ENCODE measurements at regions not wholly inside any gene's neighbourhood (a gene's known extent, or its start where the extent isn't known, plus 50 kb on each side); places are given as distances from the start of the nearest gene placed in this dataset.

DNA sequence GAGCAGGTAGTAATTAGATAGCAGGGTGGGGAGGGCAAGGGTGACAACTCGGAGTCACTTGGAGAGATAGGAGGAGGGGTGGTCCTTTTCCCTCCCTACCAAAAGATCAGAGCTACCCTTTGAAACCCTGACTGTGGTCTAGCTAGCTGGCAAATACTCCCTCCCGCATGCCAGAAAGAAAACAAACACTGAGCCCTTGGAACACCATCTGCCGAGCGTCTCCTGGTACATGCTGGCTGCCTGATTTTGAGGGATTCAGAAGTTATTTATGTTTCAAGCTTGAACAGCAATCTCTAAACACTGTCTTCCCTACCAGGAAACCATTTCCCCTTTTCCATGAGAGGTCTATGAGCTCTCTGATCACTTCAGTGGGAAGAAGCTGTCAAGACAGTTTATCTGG lies 291.6 kb upstream of the CFAP20DC start:
- no peak for DNase-seq (ENCODE audit: low read depth in 2 of 2)

DNA sequence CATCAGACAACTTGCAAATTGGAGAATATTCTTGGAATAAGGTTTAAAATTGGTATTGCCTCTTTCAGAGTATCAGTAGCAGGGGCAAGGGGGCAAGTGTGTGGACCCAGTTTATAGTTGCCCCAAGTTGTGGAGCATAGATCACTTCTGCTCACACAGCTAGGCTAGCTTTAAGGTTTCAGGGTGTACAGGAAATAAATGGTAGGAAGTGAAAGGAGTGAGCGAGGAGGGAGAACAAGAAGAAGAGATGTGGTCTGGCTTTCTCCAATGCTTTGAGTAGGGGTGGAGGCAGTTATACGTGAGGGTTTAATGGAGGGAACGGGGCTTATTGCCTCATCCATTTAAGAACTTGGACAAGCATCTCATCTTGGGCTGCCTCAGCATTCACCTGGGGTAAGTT lies 290.0 kb upstream of the CFAP20DC start:
- DNase-seq (ENCODE audit: low read depth in 2 of 2), result no peak

DNA sequence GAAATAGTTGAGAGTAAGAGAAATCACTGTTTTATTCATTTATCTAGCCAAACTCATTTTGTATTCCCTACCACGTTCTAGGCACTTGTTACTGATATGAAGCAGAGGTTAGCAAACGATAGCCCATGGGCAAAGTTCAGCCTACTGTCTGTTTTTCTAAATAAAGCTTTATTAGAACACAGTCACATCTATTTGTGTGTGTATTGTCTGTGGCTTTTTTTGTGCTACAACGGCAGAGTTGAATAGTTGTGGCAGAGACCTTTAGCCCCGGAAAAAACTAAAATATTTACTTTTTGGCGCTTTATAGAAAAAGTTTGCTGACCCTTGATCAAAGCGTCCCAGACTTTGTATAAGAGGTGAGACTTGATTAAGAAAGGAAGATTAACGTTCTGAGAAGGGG lies 289.1 kb upstream of the CFAP20DC start:
- DNase-seq (ENCODE audit: low read depth in 2 of 2), result no peak

DNA sequence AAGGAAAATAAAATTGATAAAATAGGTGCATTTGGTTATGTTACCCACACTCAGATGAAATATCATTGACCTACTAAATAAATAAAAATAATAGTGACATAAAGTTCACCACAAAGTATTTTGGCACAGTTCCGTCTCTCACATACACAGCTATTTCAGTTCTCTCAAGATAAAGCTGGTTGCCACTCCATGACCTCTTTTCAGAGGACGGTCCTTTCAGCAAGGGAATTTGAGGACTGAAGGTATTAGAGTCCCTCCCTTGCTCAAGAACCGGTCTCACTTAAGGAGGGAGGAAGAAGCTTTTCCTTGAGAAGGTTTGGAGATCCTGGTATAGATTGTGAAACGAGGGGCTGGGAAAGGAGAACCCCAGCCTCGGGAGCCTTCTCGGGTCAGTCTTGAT lies 285.5 kb upstream of the CFAP20DC start:
- no peak for DNase-seq (ENCODE audit: low read depth in 2 of 2)

DNA sequence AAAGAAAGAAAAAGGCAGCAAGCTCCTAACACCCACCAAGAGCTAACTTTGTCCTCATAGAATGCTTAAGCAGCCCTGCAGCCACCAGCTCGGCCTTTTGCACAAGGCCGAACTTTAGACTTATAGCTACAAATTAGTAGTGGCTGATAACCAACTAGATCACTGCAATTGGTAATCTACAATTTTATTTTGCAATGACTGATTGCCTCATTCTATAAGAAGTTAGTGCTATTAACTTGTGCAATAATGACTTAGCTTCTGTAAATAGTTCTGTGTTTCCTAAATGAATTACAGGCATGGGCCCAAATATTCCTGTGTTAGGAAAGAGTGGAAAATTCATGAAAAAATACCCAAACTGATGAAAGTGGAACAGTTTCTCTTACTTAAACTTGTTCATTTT lies 284.8 kb upstream of the CFAP20DC start:
- DNase-seq (ENCODE audit: low read depth in 2 of 2), result no peak

DNA sequence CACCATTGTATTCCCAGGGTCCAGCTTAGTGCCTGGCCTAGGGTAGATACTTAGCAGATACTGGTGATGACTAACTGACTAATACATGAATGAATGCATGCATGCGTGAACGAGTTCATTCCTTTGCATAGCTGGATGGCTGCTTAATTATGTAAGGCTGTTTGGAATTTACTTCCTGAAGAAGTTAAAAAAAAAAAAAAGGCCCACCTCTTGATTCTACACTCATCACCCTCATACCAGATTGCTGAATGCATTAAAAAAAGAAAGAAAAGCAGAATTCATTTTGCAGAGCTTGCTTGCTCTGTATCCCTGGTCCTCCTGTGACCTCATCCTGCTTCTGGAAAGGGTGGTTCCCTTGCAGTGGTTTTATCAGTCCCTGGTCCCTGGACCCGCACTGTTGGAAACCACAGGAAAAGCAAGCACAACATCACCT lies 277.6 kb upstream of the CFAP20DC start:
- DNase-seq (ENCODE audit: low read depth in 2 of 2), result no peak

DNA sequence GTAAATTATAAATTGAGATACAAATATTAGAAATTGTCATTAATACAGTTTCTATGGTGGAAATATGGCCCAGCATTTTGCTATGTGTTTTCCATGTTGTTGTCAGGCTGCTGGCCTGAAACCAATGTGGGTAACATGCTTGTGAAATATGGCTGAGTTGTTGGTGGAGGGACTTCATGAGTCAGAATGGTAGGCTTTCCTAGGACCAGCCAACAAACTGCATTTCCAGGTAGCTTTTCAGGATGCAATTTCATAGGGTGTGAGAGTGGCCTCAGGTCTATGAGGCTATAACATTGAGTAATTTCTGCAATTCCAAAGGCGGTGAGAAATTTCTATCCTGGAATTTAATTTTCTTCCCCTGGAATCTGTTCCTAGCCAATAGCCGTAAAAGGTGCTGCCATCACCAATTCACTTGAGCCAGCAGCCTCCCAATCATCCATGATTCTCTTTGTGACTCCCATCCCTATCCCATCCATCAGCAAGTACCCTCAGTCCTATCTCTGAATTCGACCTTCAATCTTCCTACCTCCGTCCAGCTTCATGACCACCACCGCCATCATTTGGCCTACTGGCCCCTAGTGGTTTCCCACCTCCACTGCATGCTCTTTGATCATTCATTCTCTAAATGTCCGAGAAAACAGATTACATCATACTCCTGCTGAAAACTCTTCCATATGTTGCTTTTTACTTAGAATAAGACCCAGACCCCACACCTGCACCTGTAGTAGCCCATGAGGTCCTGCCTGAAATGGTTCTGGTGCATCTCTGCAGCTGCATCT lies 276.6 kb upstream of the CFAP20DC start:
- no peak for DNase-seq (ENCODE audit: low read depth in 2 of 2)

DNA sequence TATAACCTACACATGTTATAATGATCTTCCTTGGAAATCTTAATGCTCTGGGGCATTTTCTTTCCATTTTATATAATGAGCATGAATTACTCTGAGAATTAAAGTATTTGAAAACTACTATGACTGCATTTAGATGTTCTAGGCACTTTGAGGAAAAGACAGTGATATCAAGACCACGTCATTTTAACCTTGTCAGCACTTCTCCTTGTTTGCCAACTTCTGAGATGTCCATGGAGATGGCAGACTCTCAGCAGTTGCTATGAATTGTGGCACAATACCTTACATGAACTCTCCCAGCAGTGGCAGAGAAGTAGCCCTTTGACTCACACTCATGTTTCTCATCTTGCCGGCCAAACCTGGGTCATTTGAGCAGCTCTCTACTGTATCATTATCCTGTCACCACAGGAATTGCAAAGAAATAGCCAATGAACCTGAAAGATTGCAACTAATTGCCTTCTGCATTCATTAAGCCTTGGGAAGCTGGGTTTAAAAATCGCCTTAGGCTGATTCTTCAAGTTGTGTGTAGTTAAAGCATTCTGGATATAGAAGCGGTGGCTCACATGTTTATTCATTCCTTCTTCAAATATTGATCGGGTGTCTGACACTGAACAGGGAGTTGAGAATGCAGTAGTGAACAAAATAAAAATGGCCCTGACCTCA lies 272.2 kb upstream of the CFAP20DC start:
- DNase-seq (ENCODE audit: low read depth in 2 of 2), result no peak

DNA sequence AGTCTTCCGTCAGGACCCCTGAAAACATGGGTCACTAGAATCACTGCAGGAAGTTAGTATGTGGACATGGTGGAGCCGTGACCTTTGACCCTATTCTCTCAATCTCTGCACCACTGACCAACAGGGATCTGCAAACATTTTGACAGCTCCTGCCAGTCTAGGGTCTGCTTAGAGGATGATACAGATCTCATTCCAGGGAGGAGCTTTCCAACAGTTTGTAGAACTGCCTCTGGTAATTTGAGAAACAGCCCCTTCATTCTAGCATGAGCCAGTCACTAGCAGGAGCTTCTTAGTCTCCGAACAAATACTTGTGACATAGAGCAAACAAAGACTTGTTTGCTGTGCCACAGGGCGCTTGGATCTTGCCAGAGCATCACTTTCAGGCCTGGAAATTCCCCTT lies 270.3 kb upstream of the CFAP20DC start:
- no peak for DNase-seq (ENCODE audit: low read depth in 2 of 2)

DNA sequence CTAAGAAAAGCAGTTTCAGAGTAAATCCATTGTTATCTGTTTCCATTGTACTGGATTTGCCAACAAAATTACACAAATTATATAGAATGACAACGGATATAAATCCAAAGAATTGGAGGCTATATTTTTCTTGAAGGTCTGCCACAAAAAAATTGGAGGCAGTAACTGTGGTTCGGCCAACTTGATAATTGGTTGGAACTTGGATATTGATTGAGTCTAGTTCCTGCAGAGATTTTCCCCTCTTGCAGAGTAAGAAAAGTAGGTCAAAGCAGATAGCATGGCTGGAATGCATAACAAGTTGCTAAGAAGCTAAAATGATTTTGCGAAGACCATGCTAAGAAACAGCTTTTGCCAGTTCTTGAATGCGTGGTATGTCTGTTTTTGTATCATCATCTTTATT lies 269.6 kb upstream of the CFAP20DC start:
- no peak for DNase-seq (ENCODE audit: low read depth in 2 of 2)

DNA sequence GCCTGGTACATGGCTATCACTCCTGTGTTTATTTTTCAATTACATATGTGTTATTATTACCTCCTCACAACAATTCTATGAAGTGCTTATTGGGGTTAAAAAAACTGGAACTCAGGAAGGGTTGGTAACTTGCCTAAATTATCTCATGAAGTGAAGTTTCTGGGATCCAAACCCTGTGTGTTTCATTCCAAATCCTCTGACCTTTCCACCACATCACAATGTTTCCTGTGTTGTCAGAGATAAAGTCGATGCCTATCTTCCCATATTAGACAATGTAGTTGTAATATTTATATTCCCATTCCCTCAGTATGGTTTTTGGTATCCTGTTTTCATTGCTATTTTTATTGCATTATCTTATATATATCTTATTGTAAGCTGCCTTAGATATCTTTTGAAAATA lies 269.1 kb upstream of the CFAP20DC start:
- DNase-seq (ENCODE audit: low read depth in 2 of 2), result no peak

DNA sequence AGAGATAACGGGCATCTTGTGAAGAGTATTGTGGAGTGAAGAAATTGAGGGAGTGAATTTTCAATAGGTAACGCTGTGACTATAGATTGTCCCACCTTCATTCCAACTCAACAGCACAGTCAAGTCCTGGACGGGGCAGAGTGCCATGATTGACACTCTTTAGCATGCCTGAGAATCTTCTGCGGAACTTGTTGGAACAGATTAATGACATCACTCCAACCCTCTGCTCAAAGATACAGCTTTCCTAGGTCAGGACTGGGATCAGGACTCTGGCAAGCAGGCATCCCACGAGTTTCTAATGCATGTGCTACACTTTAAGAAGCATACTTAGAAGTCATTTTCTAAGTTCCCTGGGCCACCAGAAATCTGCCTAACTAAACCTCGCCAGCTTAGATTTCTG lies 267.6 kb upstream of the CFAP20DC start:
- DNase-seq (ENCODE audit: low read depth in 2 of 2), result no peak

DNA sequence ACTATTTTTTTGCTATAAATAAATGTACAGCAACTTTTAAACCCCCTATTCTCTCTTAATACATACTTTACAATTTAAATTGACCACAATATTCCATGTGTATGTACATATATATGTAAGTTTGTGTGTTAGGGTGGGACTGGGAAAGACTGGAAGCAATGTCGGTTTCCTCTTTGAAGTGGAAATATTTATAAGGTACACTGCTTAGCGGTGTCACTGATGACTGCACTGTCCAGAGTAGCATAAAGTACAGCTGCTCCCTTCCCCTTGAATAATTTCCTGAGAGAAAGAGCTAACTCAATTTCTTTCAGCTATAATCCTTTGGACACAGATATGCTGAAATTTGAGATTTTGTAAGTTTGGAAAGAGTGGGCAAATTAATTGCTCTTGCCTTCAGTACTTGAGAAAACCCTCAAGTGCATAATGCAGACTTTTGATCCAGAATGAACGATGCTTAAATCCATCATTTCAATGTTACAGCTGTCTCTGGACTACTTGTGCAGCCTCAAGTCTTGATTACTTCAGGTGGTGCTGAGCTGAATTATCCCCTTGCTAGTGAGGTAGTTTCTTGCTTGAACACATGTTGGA lies 267.0 kb upstream of the CFAP20DC start:
- no peak for DNase-seq (ENCODE audit: low read depth in 2 of 2)

DNA sequence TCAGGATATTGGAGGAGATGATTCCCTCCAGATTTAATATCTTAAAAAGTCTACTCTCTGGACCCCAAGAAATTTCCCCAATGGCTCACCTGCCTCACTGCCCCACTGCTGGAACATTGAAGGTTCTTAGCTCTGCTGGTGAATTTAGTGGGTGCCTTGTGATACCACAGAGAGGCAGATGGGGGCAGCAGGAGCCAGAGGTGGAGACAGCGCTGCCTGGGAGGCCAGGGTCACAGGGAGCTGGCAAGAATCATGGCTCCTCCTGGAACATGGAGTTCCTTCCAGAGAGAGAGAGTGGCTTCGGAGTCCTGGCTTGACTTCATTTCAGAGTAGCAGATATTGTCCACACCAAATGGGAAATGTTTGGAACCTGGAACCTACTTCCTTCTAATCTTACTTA lies 263.5 kb upstream of the CFAP20DC start:
- DNase-seq (ENCODE audit: low read depth in 2 of 2), result peak; percentile 38

DNA sequence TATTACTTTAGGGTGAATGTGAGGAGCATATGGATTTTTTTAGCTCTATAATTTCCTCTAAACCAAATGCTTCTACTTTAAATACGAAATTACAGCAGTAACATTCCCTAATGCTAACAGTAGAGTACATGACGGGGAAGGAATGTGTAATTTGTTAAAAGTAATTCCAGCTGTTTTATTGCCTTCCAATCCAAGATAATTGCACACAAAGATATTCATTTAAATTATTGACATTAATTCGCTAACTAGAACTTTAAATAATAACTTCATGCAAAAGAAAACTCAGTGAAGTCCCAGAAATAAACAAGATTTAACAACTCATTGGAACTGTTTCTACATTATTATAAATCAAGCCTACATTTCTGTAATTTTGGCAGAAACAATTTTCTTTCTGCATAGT lies 261.4 kb upstream of the CFAP20DC start:
- no peak for DNase-seq (ENCODE audit: low read depth in 2 of 2)

DNA sequence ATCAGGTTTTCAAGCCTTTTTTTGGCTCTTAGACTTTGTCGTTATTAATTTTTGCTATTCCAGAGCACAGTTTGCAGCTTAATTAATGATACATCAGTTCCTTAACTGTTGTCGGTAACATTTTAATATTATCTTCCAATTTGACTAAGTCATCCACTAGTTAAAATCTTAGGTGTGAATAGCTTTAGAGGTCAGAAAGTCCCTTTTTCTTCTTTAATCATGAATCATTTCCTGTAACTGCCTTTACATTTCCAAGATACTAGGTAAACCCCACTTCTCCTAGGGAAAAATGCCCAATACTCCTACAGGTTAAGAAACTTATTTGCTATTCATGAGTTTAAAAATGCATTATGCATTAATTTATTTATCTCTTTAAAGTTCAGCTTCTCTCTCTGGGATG lies 260.9 kb upstream of the CFAP20DC start:
- no peak for DNase-seq (ENCODE audit: low read depth in 2 of 2)

DNA sequence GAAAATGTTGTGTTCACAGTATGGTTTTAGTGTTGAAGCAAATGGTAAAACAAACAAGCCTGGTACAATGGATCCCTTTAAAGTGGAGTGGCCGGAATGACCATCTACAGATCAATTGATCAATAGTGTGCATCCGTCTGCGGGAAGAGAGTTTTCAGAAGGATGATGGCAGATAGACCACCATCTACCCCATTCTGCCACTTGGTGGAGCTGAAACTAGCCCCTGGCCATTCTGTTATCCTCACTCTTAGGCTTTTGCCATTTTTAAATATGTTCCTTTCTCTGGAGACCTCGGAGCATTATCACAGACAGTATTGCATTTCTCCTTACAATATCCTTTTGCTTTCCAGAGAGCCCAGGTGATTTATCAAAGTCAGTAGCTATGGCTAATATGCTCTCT lies 258.9 kb upstream of the CFAP20DC start:
- no peak for DNase-seq (ENCODE audit: low read depth in 2 of 2)

DNA sequence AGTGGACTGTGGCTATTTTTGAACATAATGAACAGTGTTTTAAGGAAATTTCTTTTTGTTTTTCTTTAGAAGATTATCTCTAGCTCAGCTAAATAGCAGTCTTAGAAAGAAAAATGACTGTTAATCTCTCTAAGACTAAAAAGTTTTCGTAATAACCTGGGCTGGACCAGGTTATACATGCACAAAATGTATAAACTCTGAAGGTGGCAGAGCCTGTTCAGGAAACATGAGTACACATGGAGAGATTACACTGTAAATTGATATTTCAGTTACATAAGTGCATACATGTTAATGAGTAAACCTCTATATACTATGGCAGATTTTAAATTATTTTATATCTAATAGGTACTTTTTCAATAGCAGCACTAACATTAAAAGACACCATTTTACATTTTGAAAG lies 258.2 kb upstream of the CFAP20DC start:
- no peak for DNase-seq (ENCODE audit: low read depth in 2 of 2)

DNA sequence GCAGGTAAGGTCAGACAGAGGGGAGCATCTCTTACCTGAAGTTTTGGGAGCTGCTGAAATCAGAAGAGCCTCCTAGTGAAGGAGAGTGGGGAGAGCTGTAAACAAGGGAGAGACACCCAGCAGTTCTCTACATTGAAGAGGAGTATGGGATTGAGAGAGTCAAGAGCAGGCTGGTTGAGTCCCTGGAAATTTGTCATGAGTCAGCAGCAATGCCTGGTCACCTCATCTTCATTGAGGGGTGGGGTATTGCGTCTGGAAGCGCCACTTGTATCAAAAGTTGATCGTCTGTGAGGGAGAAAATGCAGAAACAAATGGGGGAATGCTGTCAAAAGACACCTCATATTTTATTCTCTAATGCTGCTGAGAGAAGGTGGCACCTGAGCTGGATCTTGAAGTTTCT lies 256.6 kb upstream of the CFAP20DC start:
- DNase-seq (ENCODE audit: low read depth in 2 of 2), result no peak

DNA sequence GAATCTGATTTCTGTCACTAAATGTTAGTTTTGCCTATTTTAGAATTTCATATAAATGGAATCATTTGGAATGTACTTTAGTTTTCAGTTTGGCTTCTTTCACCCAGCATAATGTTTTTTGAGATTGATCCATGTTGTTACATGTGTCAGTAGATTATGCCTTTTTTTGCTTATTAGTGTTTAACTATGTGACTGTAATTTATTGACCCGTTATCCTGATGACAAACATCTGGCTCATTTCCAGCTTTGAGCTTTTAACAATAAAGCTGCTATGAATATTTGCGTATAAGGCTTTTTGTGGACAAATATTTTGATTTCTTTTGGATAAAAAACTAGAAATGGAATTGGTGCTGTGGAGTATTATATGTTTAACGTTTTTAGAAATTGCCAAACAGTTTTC lies 254.5 kb upstream of the CFAP20DC start:
- DNase-seq (ENCODE audit: low read depth in 2 of 2), result no peak

DNA sequence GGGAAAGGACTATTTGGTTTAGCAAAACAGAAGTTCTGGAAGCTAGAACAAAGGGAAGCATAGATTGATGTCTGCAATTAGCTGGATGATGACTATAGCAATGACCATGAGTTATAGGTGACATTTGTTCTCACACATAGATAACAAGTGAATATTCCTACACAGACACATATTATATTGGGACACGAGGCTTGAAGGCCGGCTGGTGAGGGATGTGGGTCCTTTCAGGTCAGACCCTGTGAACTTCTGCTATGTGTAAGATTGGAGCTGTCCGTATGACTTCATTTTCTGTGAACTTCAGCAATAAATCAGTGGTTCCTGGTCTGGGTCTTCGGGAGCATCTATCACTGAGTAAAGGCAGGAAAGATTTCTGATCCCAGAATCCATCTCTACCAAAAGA lies 253.6 kb upstream of the CFAP20DC start:
- no peak for DNase-seq (ENCODE audit: low read depth in 2 of 2)

DNA sequence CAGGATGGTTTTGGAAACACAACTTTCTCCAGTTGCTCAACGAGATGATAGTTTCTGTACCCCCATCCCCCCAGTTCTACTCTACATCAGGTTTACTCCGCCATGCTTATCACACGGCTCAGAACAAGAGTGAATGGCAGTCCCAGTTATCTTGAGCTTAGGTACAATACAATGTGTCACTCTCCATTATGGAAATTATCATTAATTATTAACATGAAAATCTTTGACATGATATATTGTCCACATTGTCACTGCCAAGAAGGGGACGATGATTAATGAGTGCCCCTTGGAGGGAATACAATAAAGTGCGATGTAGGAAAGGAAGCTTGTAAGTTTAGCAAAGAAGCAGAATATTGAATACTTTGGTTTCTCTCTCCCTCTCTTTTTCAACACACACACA lies 252.6 kb upstream of the CFAP20DC start:
- no peak for DNase-seq (ENCODE audit: low read depth in 2 of 2)

DNA sequence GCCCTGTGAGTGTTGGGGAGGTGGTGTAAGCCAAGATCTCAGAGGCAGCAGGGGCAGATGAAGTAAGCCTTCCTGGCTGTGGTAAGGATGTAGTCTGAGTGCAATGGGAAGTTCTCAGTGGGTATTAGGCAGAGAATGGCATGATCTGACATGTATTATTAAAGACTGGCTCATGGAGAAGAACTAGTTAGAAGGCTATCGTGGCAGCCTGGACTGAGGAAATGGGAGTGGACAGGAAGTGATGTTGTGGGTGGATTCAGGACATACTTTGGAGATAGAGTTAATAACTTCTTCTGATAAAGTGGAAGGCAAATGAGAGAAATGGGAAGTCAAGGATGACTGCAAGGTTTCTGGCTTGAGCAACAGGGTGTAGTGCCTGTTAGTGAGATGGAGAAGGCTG lies 250.9 kb upstream of the CFAP20DC start:
- DNase-seq (ENCODE audit: low read depth in 2 of 2), result no peak
